ENCODE measurements at regions not wholly inside any gene's neighbourhood (a gene's known extent, or its start where the extent isn't known, plus 50 kb on each side); places are given as distances from the start of the nearest gene placed in this dataset.

DNA sequence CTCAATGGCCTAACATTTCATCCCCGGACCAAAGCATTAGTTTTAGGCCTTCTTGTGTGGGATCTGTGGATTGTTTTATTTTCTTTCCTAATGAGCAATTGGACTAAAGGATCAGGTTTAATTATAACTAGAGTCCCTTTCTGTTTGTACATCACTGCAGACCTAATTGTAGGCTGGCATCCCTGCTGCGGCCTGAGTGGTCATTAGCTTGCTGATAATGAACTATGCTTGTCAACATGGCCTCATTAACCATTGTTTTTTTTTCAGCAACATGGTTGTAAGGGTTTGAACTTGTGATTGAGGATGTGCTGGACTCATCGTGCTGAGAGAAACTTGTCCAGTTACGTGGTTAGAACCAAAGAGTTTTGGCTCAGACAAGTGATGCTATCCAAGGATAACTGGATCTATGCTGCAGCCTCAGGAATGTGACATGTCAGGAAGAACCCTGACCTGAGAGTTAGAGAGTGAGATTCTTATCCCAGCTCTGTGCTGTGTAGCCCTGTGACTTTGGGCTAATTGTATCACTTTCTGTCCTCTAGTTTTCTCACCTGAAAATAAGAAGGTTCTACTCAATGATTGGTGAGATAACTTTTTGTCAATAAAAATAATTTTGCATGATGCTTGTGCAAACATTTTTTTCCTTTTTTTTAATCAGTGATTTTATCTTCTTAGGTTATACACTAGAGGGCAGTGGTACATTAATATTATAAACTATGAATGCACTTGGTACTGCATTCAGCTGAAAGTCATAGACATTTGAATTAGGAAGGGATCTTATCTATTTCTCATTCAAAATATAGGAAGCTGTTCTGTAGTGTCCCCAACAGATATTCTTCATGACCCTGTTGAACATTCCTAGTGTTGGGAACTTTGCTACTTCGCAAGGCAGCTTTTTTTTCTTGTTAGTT lies 140.9 kb downstream of the RNF144B start:
- TF ChIP-seq, protein P1, sequence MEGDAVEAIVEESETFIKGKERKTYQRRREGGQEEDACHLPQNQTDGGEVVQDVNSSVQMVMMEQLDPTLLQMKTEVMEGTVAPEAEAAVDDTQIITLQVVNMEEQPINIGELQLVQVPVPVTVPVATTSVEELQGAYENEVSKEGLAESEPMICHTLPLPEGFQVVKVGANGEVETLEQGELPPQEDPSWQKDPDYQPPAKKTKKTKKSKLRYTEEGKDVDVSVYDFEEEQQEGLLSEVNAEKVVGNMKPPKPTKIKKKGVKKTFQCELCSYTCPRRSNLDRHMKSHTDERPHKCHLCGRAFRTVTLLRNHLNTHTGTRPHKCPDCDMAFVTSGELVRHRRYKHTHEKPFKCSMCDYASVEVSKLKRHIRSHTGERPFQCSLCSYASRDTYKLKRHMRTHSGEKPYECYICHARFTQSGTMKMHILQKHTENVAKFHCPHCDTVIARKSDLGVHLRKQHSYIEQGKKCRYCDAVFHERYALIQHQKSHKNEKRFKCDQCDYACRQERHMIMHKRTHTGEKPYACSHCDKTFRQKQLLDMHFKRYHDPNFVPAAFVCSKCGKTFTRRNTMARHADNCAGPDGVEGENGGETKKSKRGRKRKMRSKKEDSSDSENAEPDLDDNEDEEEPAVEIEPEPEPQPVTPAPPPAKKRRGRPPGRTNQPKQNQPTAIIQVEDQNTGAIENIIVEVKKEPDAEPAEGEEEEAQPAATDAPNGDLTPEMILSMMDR (conservative IDR thresholded peaks at IDR 0.05; ENCODE audit: low read depth), result peak; percentile 30; the same call in 1 of the 2 replicates
- POLR2A ChIA-PET (ENCODE audit: low non-redundant PET), result no interaction called here
- CTCF ChIA-PET, result interaction anchor here (0.6 to 1.7 kb wide), 9 partner anchors 8 to 1970 kb away, joined by 3 to 10 read pairs (median 4); no protein-coding TSS in a partner anchor
- no peak for DNase-seq (ENCODE audit: low spot score)
- H3K27ac ChIP-seq, result no peak overlapping the region

DNA sequence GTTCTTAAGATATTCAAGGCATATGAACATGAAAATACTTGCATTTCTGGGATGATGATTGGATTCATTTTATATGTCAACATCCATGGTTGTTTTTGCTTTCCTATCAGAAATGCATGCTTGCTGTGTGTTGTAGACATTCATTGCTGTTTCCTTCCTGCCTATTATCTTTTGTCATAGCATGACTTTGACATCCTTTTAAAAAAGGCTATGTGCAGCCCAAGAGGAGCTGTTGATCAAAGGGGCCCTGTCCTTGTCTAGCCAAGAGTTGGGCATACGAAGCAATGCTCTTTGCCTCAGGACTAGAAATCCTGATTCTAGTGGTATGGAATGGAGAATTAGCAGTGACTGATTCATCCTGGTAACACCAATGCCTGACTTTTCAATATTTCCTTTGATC lies 143.1 kb downstream of the RNF144B start:
- ChIA-PET POLR2A (ENCODE audit: low non-redundant PET) (no interaction called here), CTCF (interaction anchor here (0.6 kb wide), 1 partner anchor 188 kb away, joined by 3 read pairs; no protein-coding TSS in a partner anchor)
- no peak overlapping the region for H3K27ac ChIP-seq
- TF ChIP-seq, protein P1 (conservative IDR thresholded peaks at IDR 0.05; ENCODE audit: low read depth), result no peak
- no peak for DNase-seq (ENCODE audit: low spot score)

- TF ChIP-seq, protein P1 (conservative IDR thresholded peaks at IDR 0.05; ENCODE audit: low read depth), result no peak
- DNase-seq (ENCODE audit: low spot score), result no peak
- H3K27ac ChIP-seq, result no peak overlapping the region
- POLR2A ChIA-PET (ENCODE audit: low non-redundant PET), result no interaction called here
- CTCF ChIA-PET, result no interaction called here
These were observed 145.0 kb downstream of the RNF144B start for GRCh38 chr6:18532139-18532538.

GRCh38 chr6:18533793-18534192 lies 146.6 kb downstream of the RNF144B start:
- no peak overlapping the region for H3K27ac ChIP-seq
- DNase-seq (ENCODE audit: low spot score), result no peak
- ChIA-PET CTCF (no interaction called here), POLR2A (ENCODE audit: low non-redundant PET) (no interaction called here)
- TF ChIP-seq, protein P1 (conservative IDR thresholded peaks at IDR 0.05; ENCODE audit: low read depth), result no peak

DNA sequence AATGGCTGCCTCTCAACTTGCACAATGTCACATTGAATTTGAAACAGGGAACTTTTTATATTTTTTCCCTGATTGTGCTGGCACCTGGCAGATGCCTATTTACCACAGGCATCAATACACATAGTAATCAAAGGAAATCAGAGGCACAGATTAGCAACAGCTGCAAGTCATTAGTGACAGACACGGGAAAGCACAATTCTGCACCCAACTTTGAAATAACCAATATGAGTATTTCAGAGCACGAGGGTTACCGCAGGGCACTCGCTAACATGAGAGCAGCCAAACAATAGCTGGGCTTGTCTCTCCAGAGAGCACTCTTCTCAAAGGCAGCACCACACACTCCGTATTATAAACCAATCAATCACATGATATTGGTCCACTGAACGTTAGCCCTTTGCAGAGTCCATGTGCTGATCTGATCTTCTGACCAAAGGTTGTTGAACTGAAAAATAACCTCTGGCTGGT lies 149.5 kb downstream of the RNF144B start:
- no peak overlapping the region for H3K27ac ChIP-seq
- DNase-seq (ENCODE audit: low spot score), result no peak
- CTCF ChIA-PET, result no interaction called here
- POLR2A ChIA-PET (ENCODE audit: low non-redundant PET), result no interaction called here
- TF ChIP-seq, protein P1 (conservative IDR thresholded peaks at IDR 0.05; ENCODE audit: low read depth), result no peak

DNA sequence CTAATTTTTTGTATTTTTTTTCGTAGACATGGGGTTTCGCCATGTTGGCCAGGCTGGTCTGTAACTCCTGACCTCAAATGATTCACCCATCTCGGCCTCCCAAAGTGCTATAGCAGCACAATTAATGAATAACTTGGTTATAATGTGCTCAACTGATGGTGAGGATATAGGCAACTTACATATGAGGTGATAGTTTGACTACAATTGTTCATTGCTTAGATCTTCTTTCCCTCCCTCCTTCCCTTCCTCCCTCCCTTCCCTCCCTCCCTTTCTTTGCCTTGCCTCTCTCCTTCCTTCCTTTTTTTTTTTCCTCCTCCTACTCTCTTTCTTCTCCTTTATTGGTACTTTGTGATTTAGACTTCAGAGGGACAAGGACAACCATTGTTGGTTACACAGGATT lies 151.2 kb downstream of the RNF144B start:
- POLR2A ChIA-PET (ENCODE audit: low non-redundant PET), result no interaction called here
- H3K27ac ChIP-seq, result no peak overlapping the region
- DNase-seq (ENCODE audit: low spot score), result no peak
- TF ChIP-seq, protein P1 (conservative IDR thresholded peaks at IDR 0.05; ENCODE audit: low read depth), result no peak
- CTCF ChIA-PET, result no interaction called here

Data from RWPE1 (cell line).